Tibial artery (tissue), 4 donors: ENCODE measurements at regions not wholly inside any gene's neighbourhood (a gene's known extent, or its start where the extent isn't known, plus 50 kb on each side); places are given as distances from the start of the nearest gene placed in this dataset.

ENCODE experiments used
- DNase-seq, 2 donors: peaks; one replicate each; pipeline ENCODE4 v3.0.0-alpha.2; 2019
- H3K27ac ChIP-seq, 2 donors: fragments of 200-600 bp; sonication (generic) in 1 of 2; 1 replicate in 1 of 2; 2 replicates in 1 of 2; pipeline ENCODE4 v1.5.1; 2018 to 2019; ENCODE audit warnings: mild to moderate bottlenecking in 1 of 2
- H3K27me3 ChIP-seq, 2 donors: fragments of 200-600 bp; sonication (generic) in 1 of 2; one replicate each; pipeline versions ENCODE4 v1.5.1 to v1.6.0; 2016 to 2019
- H3K36me3 ChIP-seq, 3 donors: fragments of 200-600 bp; sonication (generic) in 2 of 3; one replicate each; pipeline ENCODE4 v1.5.1; 2016 to 2019; ENCODE audit warnings: mild to moderate bottlenecking in 2 of 3
- H3K4me1 ChIP-seq, 4 donors: fragments of 200-600 bp; sonication (generic) in 2 of 4; 1 replicate in 3 of 4; 2 replicates in 1 of 4; pipeline ENCODE4 v1.5.1; 2016 to 2019
- H3K4me3 ChIP-seq, 2 donors: fragments of 200-600 bp; sonication (generic) in 1 of 2; 1 replicate in 1 of 2; 2 replicates in 1 of 2; pipeline ENCODE4 v1.5.1; 2018 to 2019; ENCODE audit warnings: mild to moderate bottlenecking in 2 of 2
- H3K9me3 ChIP-seq, 3 donors: fragments of 200-600 bp; sonication (generic) in 1 of 3; one replicate each; pipeline ENCODE4 v1.5.1; 2016 to 2019
- CTCF ChIP-seq, 2 experiments: fragments of 200-600 bp in 1 of 2; fragments of 450-650 bp in 1 of 2; IDR thresholded peaks; one replicate each; pipeline ENCODE4 v1.5.1; 2017 to 2019; ENCODE audit warnings: antibody characterized with exemption in 2 of 2, mild to moderate bottlenecking in 1 of 2, moderate library complexity in 1 of 2
- intact Hi-C: fragments of 100-400 bp; cut with DNase I; formaldehyde crosslinking; loops from one replicate; pipeline ENCODE4 v1.15.0; 2023; ENCODE audit warnings: low total_unique reads

- Histone ChIP-seq H3K27ac (no peak overlapping the region), H3K4me1 (no peaks in the 10 kb centered on the region), H3K9me3 (no peaks in the 10 kb centered on the region), H3K27me3 (no peaks in the 10 kb centered on the region), H3K4me3 (no peak overlapping the region), H3K36me3 (no peaks in the 10 kb centered on the region)
- intact Hi-C loops, result no loop called here
- DNase-seq, result no peak
- TF ChIP-seq CTCF (IDR thresholded peaks at IDR 0.05), result no peak
Observed at GRCh38 chr2:210839034-210839433, 282.6 kb downstream of the CPS1 start.

- intact Hi-C loops, result no loop called here
- Histone ChIP-seq H3K27ac (no peak overlapping the region), H3K4me3 (no peak overlapping the region), H3K36me3 (no peaks in the 10 kb centered on the region), H3K27me3 (no peaks in the 10 kb centered on the region), H3K4me1 (no peaks in the 10 kb centered on the region), H3K9me3 (no peaks in the 10 kb centered on the region)
- TF ChIP-seq CTCF (IDR thresholded peaks at IDR 0.05), result no peak
- DNase-seq, result no peak
Observed at GRCh38 chr2:210839450-210839849, 283.1 kb downstream of the CPS1 start.

GRCh38 chr2:210842896-210843295 is 286.5 kb downstream of the CPS1 start:
- Histone ChIP-seq H3K27ac (no peak overlapping the region), H3K27me3 (no peaks in the 10 kb centered on the region), H3K4me3 (no peak overlapping the region), H3K4me1 (no peaks in the 10 kb centered on the region), H3K36me3 (no peaks in the 10 kb centered on the region), H3K9me3 (no peaks in the 10 kb centered on the region)
- no peak for TF ChIP-seq CTCF (IDR thresholded peaks at IDR 0.05)
- DNase-seq, result no peak
- intact Hi-C loops, result no loop called here

GRCh38 chr2:210844016-210844415 is 287.6 kb downstream of the CPS1 start:
- no peaks in the 10 kb centered on the region for H3K36me3 ChIP-seq
- H3K4me1 ChIP-seq, result no peaks in the 10 kb centered on the region
- no peaks in the 10 kb centered on the region for H3K9me3 ChIP-seq
- no peak for TF ChIP-seq CTCF (IDR thresholded peaks at IDR 0.05)
- no peaks in the 10 kb centered on the region for H3K27me3 ChIP-seq
- H3K27ac ChIP-seq, result no peak overlapping the region
- DNase-seq, result no peak
- intact Hi-C loops, result no loop called here
- H3K4me3 ChIP-seq, result no peak overlapping the region

GRCh38 chr2:210859314-210859713 is 302.9 kb downstream of the CPS1 start:
- intact Hi-C loops, result no loop called here
- no peak for DNase-seq
- Histone ChIP-seq H3K4me3 (no peak overlapping the region), H3K4me1 (peaks cover 0 to 11% (median 0%) of the 10 kb centered on the region in 4 donors), H3K27ac (no peak overlapping the region), H3K36me3 (no peaks in the 10 kb centered on the region), H3K27me3 (no peaks in the 10 kb centered on the region), H3K9me3 (no peaks in the 10 kb centered on the region)
- no peak for TF ChIP-seq CTCF (IDR thresholded peaks at IDR 0.05)

- no peaks in the 10 kb centered on the region for H3K36me3 ChIP-seq
- no peak overlapping the region for H3K4me3 ChIP-seq
- intact Hi-C loops, result no loop called here
- H3K27ac ChIP-seq, result no peak overlapping the region
- no peak for TF ChIP-seq CTCF (IDR thresholded peaks at IDR 0.05)
- no peaks in the 10 kb centered on the region for H3K27me3 ChIP-seq
- no peaks in the 10 kb centered on the region for H3K9me3 ChIP-seq
- no peak for DNase-seq
- H3K4me1 ChIP-seq, result peaks cover 0 to 11% (median 0%) of the 10 kb centered on the region in 4 donors
Observed at GRCh38 chr2:210860276-210860675, 303.9 kb downstream of the CPS1 start.
